KMS-11 (cell line): ENCODE measurements at regions not wholly inside any gene's neighbourhood (a gene's known extent, or its start where the extent isn't known, plus 50 kb on each side); places are given as distances from the start of the nearest gene placed in this dataset.
A peak's percentile ranks its signal among the peaks of the same experiment; 100 is the strongest.
"Not testable (repeated sequence)": the region's sequence is repeated elsewhere in the genome, so short reads cannot be mapped to it uniquely, and the experiment has no call there.

Experiments
- H2AFZ ChIP-seq: fragments of 200-600 bp; sonication (generic); 2 replicates; pipeline ENCODE4 v1.6.1; 2016; ENCODE audit warnings: antibody characterized with exemption, mixed run types, low read depth
- H3K27ac ChIP-seq: fragments of 200-600 bp; sonication (generic); 2 replicates; pipeline ENCODE4 v1.6.1; 2016; ENCODE audit warnings: mild to moderate bottlenecking, mixed run types
- H3K27me3 ChIP-seq: fragments of 200-600 bp; sonication (generic); 2 replicates; pipeline ENCODE4 v1.6.1; 2017; ENCODE audit warnings: mild to moderate bottlenecking, low read depth, mixed run types, moderate library complexity; ENCODE audit not compliant: insufficient read depth
- H3K36me3 ChIP-seq: fragments of 200-600 bp; sonication (generic); 2 replicates; pipeline ENCODE4 v1.6.1; 2017; ENCODE audit warnings: mild to moderate bottlenecking, mixed run types; ENCODE audit not compliant: insufficient read depth
- H3K4me1 ChIP-seq: fragments of 200-600 bp; sonication (generic); 2 replicates; pipeline ENCODE4 v1.6.1; 2016; ENCODE audit warnings: mild to moderate bottlenecking, low read depth, mixed run types; ENCODE audit not compliant: poor library complexity, severe bottlenecking
- H3K4me2 ChIP-seq: fragments of 200-600 bp; sonication (generic); 2 replicates; pipeline ENCODE4 v1.7.0; 2016; ENCODE audit warnings: mild to moderate bottlenecking, mixed run types
- H3K4me3 ChIP-seq: fragments of 200-600 bp; sonication (generic); IDR thresholded peaks from 2 replicates; pipeline ENCODE4 v1.6.1; 2017; ENCODE audit warnings: low read depth, low read length, mixed read lengths; ENCODE audit not compliant: insufficient read depth
- H3K79me2 ChIP-seq: fragments of 200-600 bp; sonication (generic); 2 replicates; pipeline ENCODE4 v1.6.1; 2016; ENCODE audit warnings: low read depth, mixed run types; ENCODE audit not compliant: insufficient read depth
- H3K9ac ChIP-seq: fragments of 200-600 bp; sonication (generic); 2 replicates; pipeline ENCODE4 v1.6.1; 2016; ENCODE audit warnings: mild to moderate bottlenecking, mixed run types
- H4K20me1 ChIP-seq: fragments of 200-600 bp; sonication (generic); 2 replicates; pipeline ENCODE4 v1.6.1; 2016; ENCODE audit warnings: mild to moderate bottlenecking, mixed run types; ENCODE audit not compliant: insufficient read depth
- CTCF ChIP-seq: fragments of 200-600 bp; sonication (generic); conservative IDR thresholded peaks from 2 replicates; pipeline ENCODE4 v1.6.1; 2017; ENCODE audit warnings: low read depth, mild to moderate bottlenecking, antibody characterized with exemption, low read length, moderate library complexity, mixed read lengths

- Histone ChIP-seq H4K20me1 (no peaks in the 10 kb centered on the region), H3K4me1 (peaks cover 24% of the 10 kb centered on the region), H3K9ac (no peak overlapping the region), H3K4me3 (no peak overlapping the region), H3K4me2 (no peak overlapping the region), H3K27ac (no peak overlapping the region), H2AFZ (no peak overlapping the region), H3K27me3 (no peaks in the 10 kb centered on the region), H3K36me3 (no peaks in the 10 kb centered on the region), H3K79me2 (no peaks in the 10 kb centered on the region)
- TF ChIP-seq CTCF, result no peak
These were observed 298.0 kb upstream of the CXADR start for GRCh38 chr21:17214801-17215200.

DNA sequence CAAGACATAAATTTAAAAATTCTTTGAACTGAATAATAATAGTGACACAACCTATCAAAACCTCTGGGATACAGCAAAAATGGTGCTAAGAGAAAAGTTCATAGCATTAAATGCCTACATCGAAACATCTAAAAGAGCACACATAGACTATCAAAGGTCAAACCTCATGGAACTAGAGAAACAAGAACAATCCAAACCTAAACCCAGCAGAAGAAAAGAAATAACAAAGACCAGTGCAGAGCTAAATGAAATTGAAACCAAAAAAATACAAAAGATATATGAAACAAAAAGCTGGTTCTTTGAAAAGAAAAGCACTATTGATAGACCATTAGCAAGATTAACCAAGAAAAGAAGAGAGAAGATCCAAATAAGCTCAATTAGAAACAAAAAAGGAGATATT, 293.8 kb upstream of the CXADR start:
- peak overlapping the region; percentile 11; the same call in 1 of the 2 replicates for H2AFZ ChIP-seq

GRCh38 chr21:17231124-17231523, 281.7 kb upstream of the CXADR start:
- H3K4me2 ChIP-seq, result no peak overlapping the region
- no peaks in the 10 kb centered on the region for H3K79me2 ChIP-seq

More for the DNA sequence above, 293.8 kb upstream of the CXADR start:
- Histone ChIP-seq H3K27ac (peak overlapping the region; percentile 4; the same call in 1 of the 2 replicates), H3K4me2 (peak overlapping the region; percentile 26), H3K4me1 (peaks cover 27% of the 10 kb centered on the region)
- H4K20me1 ChIP-seq, H3K79me2 ChIP-seq, H3K4me3 ChIP-seq, H3K9ac ChIP-seq, H3K36me3 ChIP-seq, H3K27me3 ChIP-seq: not testable (repeated sequence)

DNA sequence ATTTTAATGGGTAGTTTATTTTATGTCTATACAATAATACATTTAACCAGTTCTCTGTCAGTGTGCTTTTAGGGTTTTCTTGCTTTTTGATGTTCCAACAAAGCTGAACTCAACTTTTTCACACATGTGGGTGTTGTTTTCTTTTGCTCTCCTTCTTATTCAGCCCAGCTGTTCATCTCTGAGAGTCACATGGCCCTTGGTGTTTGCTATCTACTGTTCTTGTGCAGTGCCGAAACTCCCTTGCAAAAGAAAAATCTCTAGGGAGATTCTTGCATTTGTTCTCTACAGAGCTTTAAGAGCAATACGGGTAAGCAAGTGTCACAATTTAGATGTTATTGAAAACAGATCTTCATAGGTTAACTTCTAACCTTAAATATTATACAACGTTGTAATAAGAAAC, 281.1 kb upstream of the CXADR start:
- H3K4me3 ChIP-seq, result no peak overlapping the region

More at GRCh38 chr21:17231124-17231523, 281.7 kb upstream of the CXADR start:
- H3K36me3 ChIP-seq, result no peaks in the 10 kb centered on the region
- H3K4me3 ChIP-seq, result no peak overlapping the region
- H3K27me3 ChIP-seq, result no peaks in the 10 kb centered on the region
- H4K20me1 ChIP-seq, result no peaks in the 10 kb centered on the region
- H3K4me1 ChIP-seq, result no peaks in the 10 kb centered on the region
- no peak overlapping the region for H2AFZ ChIP-seq
- TF ChIP-seq CTCF, result no peak
- no peak overlapping the region for H3K27ac ChIP-seq
- H3K9ac ChIP-seq, result no peak overlapping the region

More for the DNA sequence above, 281.1 kb upstream of the CXADR start:
- no peaks in the 10 kb centered on the region for H3K79me2 ChIP-seq
- no peaks in the 10 kb centered on the region for H3K27me3 ChIP-seq
- H2AFZ ChIP-seq, result no peak overlapping the region
- H3K36me3 ChIP-seq, result no peaks in the 10 kb centered on the region
- H3K4me2 ChIP-seq, result no peak overlapping the region
- H3K9ac ChIP-seq, result no peak overlapping the region
- H3K4me1 ChIP-seq, result no peaks in the 10 kb centered on the region
- TF ChIP-seq CTCF, result no peak
- H4K20me1 ChIP-seq, result no peaks in the 10 kb centered on the region
- no peak overlapping the region for H3K27ac ChIP-seq
